ENCODE measurements at regions not wholly inside any gene's neighbourhood (a gene's known extent, or its start where the extent isn't known, plus 50 kb on each side); places are given as distances from the start of the nearest gene placed in this dataset.
"Not testable (repeated sequence)": the region's sequence is repeated elsewhere in the genome, so short reads cannot be mapped to it uniquely, and the experiment has no call there.

- H3K9ac ChIP-seq (ENCODE audit: low read depth in 1 of 2, low read length in 2 of 2) = no peak overlapping the region
- H3K27ac ChIP-seq (ENCODE audit: low read depth, low read length) = no peak overlapping the region
- H3K36me3 ChIP-seq (ENCODE audit: control insufficient read depth in 1 of 2, insufficient read depth in 2 of 2, low read length in 2 of 2) = no peaks in the 10 kb centered on the region
- H3K27me3 ChIP-seq (ENCODE audit: control insufficient read depth in 1 of 2, insufficient read depth in 2 of 2, low read length in 2 of 2) = peaks cover 0 to 7% of the 10 kb centered on the region in 2 donors
- no peak overlapping the region for H3K4me3 ChIP-seq (ENCODE audit: low read depth in 1 of 2, low read length in 2 of 2)
- no peaks in the 10 kb centered on the region for H3K9me3 ChIP-seq (ENCODE audit: control insufficient read depth in 1 of 2, low read length in 2 of 2)
- H3K4me1 ChIP-seq (ENCODE audit: control insufficient read depth in 1 of 2, insufficient read depth in 2 of 2, low read length in 2 of 2) = no peaks in the 10 kb centered on the region
Measured at GRCh38 chr15:88993662-88994061, 80.5 kb upstream of the MFGE8 start.

GRCh38 chr15:88994286-88994685 is 81.1 kb upstream of the MFGE8 start:
- Histone ChIP-seq H3K36me3 (ENCODE audit: control insufficient read depth in 1 of 2, insufficient read depth in 2 of 2, low read length in 2 of 2) (no peaks in the 10 kb centered on the region), H3K27me3 (ENCODE audit: control insufficient read depth in 1 of 2, insufficient read depth in 2 of 2, low read length in 2 of 2) (peaks cover 0 to 3% of the 10 kb centered on the region in 2 donors), H3K9me3 (ENCODE audit: control insufficient read depth in 1 of 2, low read length in 2 of 2) (no peaks in the 10 kb centered on the region), H3K27ac (ENCODE audit: low read depth, low read length) (no peak overlapping the region), H3K4me1 (ENCODE audit: control insufficient read depth in 1 of 2, insufficient read depth in 2 of 2, low read length in 2 of 2) (no peaks in the 10 kb centered on the region), H3K4me3 (ENCODE audit: low read depth in 1 of 2, low read length in 2 of 2) (no peak overlapping the region), H3K9ac (ENCODE audit: low read depth in 1 of 2, low read length in 2 of 2) (no peak overlapping the region)

GRCh38 chr15:88995449-88995848 is 82.3 kb upstream of the MFGE8 start:
- Histone ChIP-seq H3K4me3 (ENCODE audit: low read depth in 1 of 2, low read length in 2 of 2) (no peak overlapping the region), H3K9ac (ENCODE audit: low read depth in 1 of 2, low read length in 2 of 2) (no peak overlapping the region), H3K36me3 (ENCODE audit: control insufficient read depth in 1 of 2, insufficient read depth in 2 of 2, low read length in 2 of 2) (no peaks in the 10 kb centered on the region), H3K27ac (ENCODE audit: low read depth, low read length) (no peak overlapping the region), H3K9me3 (ENCODE audit: control insufficient read depth in 1 of 2, low read length in 2 of 2) (no peaks in the 10 kb centered on the region), H3K27me3 (ENCODE audit: control insufficient read depth in 1 of 2, insufficient read depth in 2 of 2, low read length in 2 of 2) (no peaks in the 10 kb centered on the region), H3K4me1 (ENCODE audit: control insufficient read depth in 1 of 2, insufficient read depth in 2 of 2, low read length in 2 of 2) (no peaks in the 10 kb centered on the region)

- Histone ChIP-seq H3K36me3 (ENCODE audit: control insufficient read depth in 1 of 2, insufficient read depth in 2 of 2, low read length in 2 of 2) (no peaks in the 10 kb centered on the region), H3K27me3 (ENCODE audit: control insufficient read depth in 1 of 2, insufficient read depth in 2 of 2, low read length in 2 of 2) (no peaks in the 10 kb centered on the region), H3K4me3 (ENCODE audit: low read depth in 1 of 2, low read length in 2 of 2) (no peak overlapping the region), H3K9me3 (ENCODE audit: control insufficient read depth in 1 of 2, low read length in 2 of 2) (no peaks in the 10 kb centered on the region), H3K27ac (ENCODE audit: low read depth, low read length) (no peak overlapping the region), H3K9ac (ENCODE audit: low read depth in 1 of 2, low read length in 2 of 2) (no peak overlapping the region), H3K4me1 (ENCODE audit: control insufficient read depth in 1 of 2, insufficient read depth in 2 of 2, low read length in 2 of 2) (peaks cover 0 to 3% of the 10 kb centered on the region in 2 donors)
Measured at GRCh38 chr15:88997531-88997930, 84.4 kb upstream of the MFGE8 start.

GRCh38 chr15:88998980-88999713 is 86.0 kb upstream of the MFGE8 start:
- no peaks in the 10 kb centered on the region for H3K27me3 ChIP-seq (ENCODE audit: control insufficient read depth in 1 of 2, insufficient read depth in 2 of 2, low read length in 2 of 2)
- no peaks in the 10 kb centered on the region for H3K36me3 ChIP-seq (ENCODE audit: control insufficient read depth in 1 of 2, insufficient read depth in 2 of 2, low read length in 2 of 2)
- H3K9me3 ChIP-seq (ENCODE audit: control insufficient read depth in 1 of 2, low read length in 2 of 2) = no peaks in the 10 kb centered on the region
- H3K9ac ChIP-seq (ENCODE audit: low read depth in 1 of 2, low read length in 2 of 2) = no peak overlapping the region
- no peak overlapping the region for H3K27ac ChIP-seq (ENCODE audit: low read depth, low read length)
- peaks cover 0 to 7% of the 10 kb centered on the region in 2 donors for H3K4me1 ChIP-seq (ENCODE audit: control insufficient read depth in 1 of 2, insufficient read depth in 2 of 2, low read length in 2 of 2)
- no peak overlapping the region for H3K4me3 ChIP-seq (ENCODE audit: low read depth in 1 of 2, low read length in 2 of 2)

- H3K36me3 ChIP-seq (ENCODE audit: control insufficient read depth in 1 of 2, insufficient read depth in 2 of 2, low read length in 2 of 2); H3K9me3 ChIP-seq (ENCODE audit: control insufficient read depth in 1 of 2, low read length in 2 of 2); H3K4me1 ChIP-seq (ENCODE audit: control insufficient read depth in 1 of 2, insufficient read depth in 2 of 2, low read length in 2 of 2); H3K27me3 ChIP-seq (ENCODE audit: control insufficient read depth in 1 of 2, insufficient read depth in 2 of 2, low read length in 2 of 2); H3K4me3 ChIP-seq (ENCODE audit: low read depth in 1 of 2, low read length in 2 of 2); H3K9ac ChIP-seq (ENCODE audit: low read depth in 1 of 2, low read length in 2 of 2); H3K27ac ChIP-seq (ENCODE audit: low read depth, low read length): not testable (repeated sequence)
Measured at GRCh38 chr15:89001708-89002275, 86.5 kb upstream of the ABHD2 start.

- Histone ChIP-seq H3K4me1 (ENCODE audit: control insufficient read depth in 1 of 2, insufficient read depth in 2 of 2, low read length in 2 of 2) (peaks cover 0 to 7% of the 10 kb centered on the region in 2 donors), H3K27ac (ENCODE audit: low read depth, low read length) (no peak overlapping the region), H3K9ac (ENCODE audit: low read depth in 1 of 2, low read length in 2 of 2) (no peak overlapping the region), H3K4me3 (ENCODE audit: low read depth in 1 of 2, low read length in 2 of 2) (no peak overlapping the region), H3K27me3 (ENCODE audit: control insufficient read depth in 1 of 2, insufficient read depth in 2 of 2, low read length in 2 of 2) (no peaks in the 10 kb centered on the region), H3K36me3 (ENCODE audit: control insufficient read depth in 1 of 2, insufficient read depth in 2 of 2, low read length in 2 of 2) (no peaks in the 10 kb centered on the region), H3K9me3 (ENCODE audit: control insufficient read depth in 1 of 2, low read length in 2 of 2) (no peaks in the 10 kb centered on the region)
Measured at GRCh38 chr15:89002281-89002761, 85.9 kb upstream of the ABHD2 start.

- Histone ChIP-seq H3K4me1 (ENCODE audit: control insufficient read depth in 1 of 2, insufficient read depth in 2 of 2, low read length in 2 of 2) (peaks cover 0 to 7% of the 10 kb centered on the region in 2 donors), H3K9ac (ENCODE audit: low read depth in 1 of 2, low read length in 2 of 2) (no peak overlapping the region), H3K36me3 (ENCODE audit: control insufficient read depth in 1 of 2, insufficient read depth in 2 of 2, low read length in 2 of 2) (no peaks in the 10 kb centered on the region), H3K27ac (ENCODE audit: low read depth, low read length) (no peak overlapping the region), H3K27me3 (ENCODE audit: control insufficient read depth in 1 of 2, insufficient read depth in 2 of 2, low read length in 2 of 2) (no peaks in the 10 kb centered on the region), H3K4me3 (ENCODE audit: low read depth in 1 of 2, low read length in 2 of 2) (no peak overlapping the region), H3K9me3 (ENCODE audit: control insufficient read depth in 1 of 2, low read length in 2 of 2) (no peaks in the 10 kb centered on the region)
Measured at GRCh38 chr15:89002830-89003229, 85.4 kb upstream of the ABHD2 start.

GRCh38 chr15:89003865-89004725 is 84.2 kb upstream of the ABHD2 start:
- no peaks in the 10 kb centered on the region for H3K36me3 ChIP-seq (ENCODE audit: control insufficient read depth in 1 of 2, insufficient read depth in 2 of 2, low read length in 2 of 2)
- H3K27me3 ChIP-seq (ENCODE audit: control insufficient read depth in 1 of 2, insufficient read depth in 2 of 2, low read length in 2 of 2) = peaks cover 0 to 2% of the 10 kb centered on the region in 2 donors
- H3K4me3 ChIP-seq (ENCODE audit: low read depth in 1 of 2, low read length in 2 of 2) = no peak overlapping the region
- no peak overlapping the region for H3K9ac ChIP-seq (ENCODE audit: low read depth in 1 of 2, low read length in 2 of 2)
- H3K27ac ChIP-seq (ENCODE audit: low read depth, low read length) = no peak overlapping the region
- peaks cover 0 to 7% of the 10 kb centered on the region in 2 donors for H3K4me1 ChIP-seq (ENCODE audit: control insufficient read depth in 1 of 2, insufficient read depth in 2 of 2, low read length in 2 of 2)
- no peaks in the 10 kb centered on the region for H3K9me3 ChIP-seq (ENCODE audit: control insufficient read depth in 1 of 2, low read length in 2 of 2)

GRCh38 chr15:89004726-89005030 is 83.6 kb upstream of the ABHD2 start:
- no peak overlapping the region for H3K9ac ChIP-seq (ENCODE audit: low read depth in 1 of 2, low read length in 2 of 2)
- no peak overlapping the region for H3K4me3 ChIP-seq (ENCODE audit: low read depth in 1 of 2, low read length in 2 of 2)
- H3K36me3 ChIP-seq (ENCODE audit: control insufficient read depth in 1 of 2, insufficient read depth in 2 of 2, low read length in 2 of 2) = no peaks in the 10 kb centered on the region
- no peaks in the 10 kb centered on the region for H3K9me3 ChIP-seq (ENCODE audit: control insufficient read depth in 1 of 2, low read length in 2 of 2)
- H3K27ac ChIP-seq (ENCODE audit: low read depth, low read length) = no peak overlapping the region
- H3K4me1 ChIP-seq (ENCODE audit: control insufficient read depth in 1 of 2, insufficient read depth in 2 of 2, low read length in 2 of 2) = peaks cover 0 to 7% of the 10 kb centered on the region in 2 donors
- H3K27me3 ChIP-seq (ENCODE audit: control insufficient read depth in 1 of 2, insufficient read depth in 2 of 2, low read length in 2 of 2) = peaks cover 0 to 3% of the 10 kb centered on the region in 2 donors
